Liver (tissue), 8 donors: ENCODE measurements at regions not wholly inside any gene's neighbourhood (a gene's known extent, or its start where the extent isn't known, plus 50 kb on each side); places are given as distances from the start of the nearest gene placed in this dataset.

Experiments used
- DNase-seq: peaks from one replicate; pipeline ENCODE4 v3.0.0-alpha.2; 2017; ENCODE audit warnings: low spot score
- H3K27ac ChIP-seq, 2 donors: one replicate each; pipeline ENCODE4 v1.7.0; 2013; ENCODE audit warnings: inconsistent platforms in 2 of 2, low read length in 2 of 2, control low read depth in 1 of 2, low read depth in 1 of 2, mild to moderate bottlenecking in 1 of 2
- H3K27me3 ChIP-seq, 4 donors: one replicate each; pipeline versions ENCODE4 v1.6.1 to v1.7.0; 2013; ENCODE audit warnings: low read length in 3 of 4, inconsistent platforms in 1 of 4, mild to moderate bottlenecking in 1 of 4, moderate library complexity in 1 of 4; ENCODE audit not compliant: control insufficient read depth in 4 of 4, insufficient read depth in 4 of 4
- H3K36me3 ChIP-seq, 4 donors: one replicate each; pipeline versions ENCODE4 v1.6.1 to v1.7.0; 2013; ENCODE audit warnings: low read length in 3 of 4, mild to moderate bottlenecking in 3 of 4, low read depth in 1 of 4, moderate library complexity in 1 of 4; ENCODE audit not compliant: control insufficient read depth in 4 of 4, insufficient read depth in 3 of 4
- H3K4me1 ChIP-seq, 4 donors: one replicate each; pipeline versions ENCODE4 v1.6.1 to v1.7.0; 2013; ENCODE audit warnings: low read length in 3 of 4, mild to moderate bottlenecking in 3 of 4, moderate library complexity in 1 of 4; ENCODE audit not compliant: control insufficient read depth in 4 of 4, insufficient read depth in 4 of 4
- H3K4me3 ChIP-seq, 3 donors: one replicate each; pipeline versions ENCODE4 v1.6.1 to v1.7.0; 2013; ENCODE audit warnings: low read length in 3 of 3, control low read depth in 1 of 3, low read depth in 1 of 3, mild to moderate bottlenecking in 1 of 3
- H3K9ac ChIP-seq, 2 donors: one replicate each; pipeline ENCODE4 v1.7.0; 2013; ENCODE audit warnings: low read length in 2 of 2, mild to moderate bottlenecking in 2 of 2, moderate library complexity in 2 of 2, control low read depth in 1 of 2, low read depth in 1 of 2
- H3K9me3 ChIP-seq, 4 donors: one replicate each; pipeline versions ENCODE4 v1.6.1 to v1.7.0; 2013; ENCODE audit warnings: low read length in 3 of 4; ENCODE audit not compliant: control insufficient read depth in 4 of 4
- ATF3 ChIP-seq: IDR thresholded peaks from 2 replicates; pipeline ENCODE4 v1.6.1; 2016; ENCODE audit warnings: antibody characterized with exemption
- CTCF ChIP-seq: fragments of 150-350 bp; IDR thresholded peaks from 2 replicates; pipeline ENCODE4 v1.5.1; 2017; ENCODE audit warnings: improper control_type of control experiment, low read depth, low read length; ENCODE audit not compliant: missing input control
- EGR1 ChIP-seq, 2 donors: IDR thresholded peaks; 2 replicates each; pipeline ENCODE4 v1.6.1; 2016 to 2018; ENCODE audit warnings: antibody characterized with exemption in 2 of 2, low read depth in 2 of 2
- FOXA1 ChIP-seq: IDR thresholded peaks from 2 replicates; pipeline ENCODE4 v1.6.1; 2016; ENCODE audit warnings: antibody characterized with exemption
- FOXA2 ChIP-seq: IDR thresholded peaks from 2 replicates; pipeline ENCODE4 v1.6.1; 2016; ENCODE audit warnings: antibody characterized with exemption
- GABPA ChIP-seq, 2 donors: IDR thresholded peaks in 1 of 2; conservative IDR thresholded peaks in 1 of 2; 2 replicates each; pipeline ENCODE4 v1.6.1; 2016; ENCODE audit warnings: antibody characterized with exemption in 2 of 2, mild to moderate bottlenecking in 1 of 2, moderate library complexity in 1 of 2
- HNF4A ChIP-seq, 2 donors: conservative IDR thresholded peaks; 2 replicates each; pipeline ENCODE4 v1.6.1; 2016; ENCODE audit warnings: antibody characterized with exemption in 2 of 2, mild to moderate bottlenecking in 2 of 2
- HNF4G ChIP-seq: IDR thresholded peaks from 2 replicates; pipeline ENCODE4 v1.6.1; 2016; ENCODE audit warnings: antibody characterized with exemption
- JUND ChIP-seq, 2 donors: IDR thresholded peaks; 2 replicates each; pipeline ENCODE4 v1.6.1; 2016; ENCODE audit warnings: antibody characterized with exemption in 2 of 2
- MAX ChIP-seq: IDR thresholded peaks from 2 replicates; pipeline ENCODE4 v1.6.1; 2016; ENCODE audit warnings: antibody characterized with exemption
- NR2F2 ChIP-seq: IDR thresholded peaks from 2 replicates; pipeline ENCODE4 v1.6.1; 2016; ENCODE audit warnings: antibody characterized with exemption
- RAD21 ChIP-seq, 2 donors: IDR thresholded peaks; 2 replicates each; pipeline ENCODE4 v1.6.1; 2016; ENCODE audit warnings: antibody characterized with exemption in 2 of 2, mild to moderate bottlenecking in 2 of 2
- REST ChIP-seq: IDR thresholded peaks from 2 replicates; pipeline ENCODE4 v1.6.1; 2016; ENCODE audit warnings: antibody characterized with exemption, mild to moderate bottlenecking
- RXRA ChIP-seq, 2 donors: IDR thresholded peaks; 2 replicates each; pipeline ENCODE4 v1.6.1; 2017 to 2018; ENCODE audit warnings: antibody characterized with exemption in 2 of 2, mild to moderate bottlenecking in 1 of 2
- SP1 ChIP-seq: IDR thresholded peaks from 2 replicates; pipeline ENCODE4 v1.6.1; 2018; ENCODE audit warnings: antibody characterized with exemption, mild to moderate bottlenecking
- TAF1 ChIP-seq: conservative IDR thresholded peaks from 2 replicates; pipeline ENCODE4 v1.6.1; 2016; ENCODE audit warnings: antibody characterized with exemption, mild to moderate bottlenecking
- YY1 ChIP-seq: IDR thresholded peaks from 2 replicates; pipeline ENCODE4 v1.6.1; 2016; ENCODE audit warnings: antibody characterized with exemption, mild to moderate bottlenecking
- ZBTB33 ChIP-seq: IDR thresholded peaks from 2 replicates; pipeline ENCODE4 v1.6.1; 2016; ENCODE audit warnings: antibody characterized with exemption
- WGBS: extraction: QIAGEN DNeasy Blood & Tissue Kit; methylation state at CpG from one replicate; pipeline ENCODE4 v1.1.7; 2013; 5-methylcytosine and 5-hydroxymethylcytosine counted together
- donor health status: healthy.
- donor health status: healthy.
- donor health status: healthy.
- donor health status: healthy.
- donor health status: healthy.

GRCh38 chr1:90558126-90558525, 159.0 kb downstream of the BARHL2 start:
- Histone ChIP-seq H3K9ac (no peak overlapping the region), H3K9me3 (no peaks in the 10 kb centered on the region), H3K4me1 (no peaks in the 10 kb centered on the region), H3K36me3 (no peaks in the 10 kb centered on the region), H3K27ac (no peak overlapping the region), H3K27me3 (no peaks in the 10 kb centered on the region), H3K4me3 (no peak overlapping the region)
- TF ChIP-seq GABPA (IDR thresholded peaks at IDR 0.05 in 1 of 2, conservative IDR thresholded peaks at IDR 0.05 in 1 of 2) (no peak), FOXA2 (no peak), EGR1 (IDR thresholded peaks at IDR 0.05; ENCODE audit: low read depth in 2 of 2) (no peak), ATF3 (no peak), MAX (no peak), NR2F2 (no peak), FOXA1 (no peak), JUND (IDR thresholded peaks at IDR 0.05) (no peak), REST (no peak), SP1 (no peak), HNF4G (no peak), TAF1 (no peak), ZBTB33 (no peak), CTCF (no peak), HNF4A (conservative IDR thresholded peaks at IDR 0.05) (no peak), RXRA (IDR thresholded peaks at IDR 0.05) (no peak)
- WGBS = 73% methylated on average over 1 of the region's 1 CpG
- no peak for DNase-seq

GRCh38 chr1:90557706-90558105, 159.4 kb downstream of the BARHL2 start:
- H3K36me3 ChIP-seq = no peaks in the 10 kb centered on the region
- H3K4me1 ChIP-seq = no peaks in the 10 kb centered on the region
- no peak overlapping the region for H3K27ac ChIP-seq
- no peak overlapping the region for H3K9ac ChIP-seq
- no peak overlapping the region for H3K4me3 ChIP-seq
- WGBS = 47% methylated on average over 4 of the region's 4 CpGs
- no peak for DNase-seq
- H3K9me3 ChIP-seq = no peaks in the 10 kb centered on the region
- no peaks in the 10 kb centered on the region for H3K27me3 ChIP-seq
- TF ChIP-seq RAD21 (IDR thresholded peaks at IDR 0.05) = no peak
- TF ChIP-seq FOXA1 = no peak
- TF ChIP-seq MAX = no peak
- no peak for TF ChIP-seq ATF3
- no peak for TF ChIP-seq CTCF
- TF ChIP-seq JUND (IDR thresholded peaks at IDR 0.05) = no peak
- TF ChIP-seq TAF1 = no peak
- TF ChIP-seq FOXA2 = no peak
- TF ChIP-seq GABPA (IDR thresholded peaks at IDR 0.05 in 1 of 2, conservative IDR thresholded peaks at IDR 0.05 in 1 of 2) = no peak
- no peak for TF ChIP-seq HNF4G
- no peak for TF ChIP-seq SP1
- no peak for TF ChIP-seq RXRA (IDR thresholded peaks at IDR 0.05)
- TF ChIP-seq ZBTB33 = no peak
- no peak for TF ChIP-seq EGR1 (IDR thresholded peaks at IDR 0.05; ENCODE audit: low read depth in 2 of 2)
- no peak for TF ChIP-seq HNF4A (conservative IDR thresholded peaks at IDR 0.05)
- TF ChIP-seq NR2F2 = no peak
- no peak for TF ChIP-seq YY1
